Kidney epithelial cell (primary cell): ENCODE measurements at regions not wholly inside any gene's neighbourhood (a gene's known extent, or its start where the extent isn't known, plus 50 kb on each side); places are given as distances from the start of the nearest gene placed in this dataset.

Source experiments
- DNase-seq: peaks from one replicate; pipeline ENCODE4 v3.0.0-alpha.2; 2010; ENCODE audit warnings: low read depth
- H3K27me3 ChIP-seq: 2 replicates; pipeline ENCODE4 v1.6.0; 2011; ENCODE audit warnings: low read length; ENCODE audit not compliant: control insufficient read depth, insufficient read depth
- H3K36me3 ChIP-seq: 2 replicates; pipeline ENCODE4 v1.5.1; 2011; ENCODE audit warnings: low read length; ENCODE audit not compliant: control insufficient read depth, insufficient read depth
- H3K4me3 ChIP-seq: 2 replicates; pipeline ENCODE4 v1.5.1; 2011; ENCODE audit warnings: low read depth, mild to moderate bottlenecking, control low read depth, low read length
- CTCF ChIP-seq: IDR thresholded peaks from 2 replicates; pipeline ENCODE4 v1.5.1; 2011; ENCODE audit warnings: mild to moderate bottlenecking, moderate library complexity, low read length, control low read depth, inconsistent platforms; ENCODE audit not compliant: insufficient read depth, poor library complexity, severe bottlenecking

DNA sequence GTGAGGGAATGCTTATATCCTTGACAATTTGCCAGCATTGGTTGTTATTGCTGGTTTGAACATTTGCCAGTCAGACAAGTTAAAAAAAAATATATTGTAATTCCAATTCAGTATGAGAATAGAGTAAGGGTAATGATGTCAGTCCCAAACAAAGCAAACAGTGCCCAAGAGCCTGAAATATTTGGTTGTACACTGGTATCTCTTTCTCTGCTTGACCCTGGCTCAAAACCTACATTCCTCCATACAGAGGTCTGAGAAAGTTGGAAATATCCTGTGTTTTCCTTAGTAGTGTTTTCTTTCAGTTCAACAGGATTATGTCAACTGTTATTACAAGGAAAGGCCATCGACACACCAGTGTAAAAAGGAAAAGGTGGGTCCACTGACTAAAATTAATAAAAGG is 145.6 kb downstream of the MRPL39 start:
- Histone ChIP-seq H3K36me3 (no peaks in the 10 kb centered on the region), H3K27me3 (no peaks in the 10 kb centered on the region), H3K4me3 (no peak overlapping the region)
- TF ChIP-seq CTCF: no peak
- no peak for DNase-seq

GRCh38 chr21:25459993-25460392 is 147.3 kb downstream of the MRPL39 start:
- Histone ChIP-seq H3K27me3 (no peaks in the 10 kb centered on the region), H3K4me3 (no peak overlapping the region), H3K36me3 (no peaks in the 10 kb centered on the region)
- DNase-seq: no peak
- TF ChIP-seq CTCF: no peak

- no peaks in the 10 kb centered on the region for H3K27me3 ChIP-seq
- H3K4me3 ChIP-seq: no peak overlapping the region
- DNase-seq: no peak
- no peak for TF ChIP-seq CTCF
- H3K36me3 ChIP-seq: no peaks in the 10 kb centered on the region
Observed at GRCh38 chr21:25459365-25459764, 147.9 kb downstream of the MRPL39 start.

- TF ChIP-seq CTCF: no peak
- no peaks in the 10 kb centered on the region for H3K27me3 ChIP-seq
- no peak for DNase-seq
- H3K36me3 ChIP-seq: no peaks in the 10 kb centered on the region
- no peak overlapping the region for H3K4me3 ChIP-seq
Observed at GRCh38 chr21:25458484-25458883, 148.8 kb downstream of the MRPL39 start.

- DNase-seq: no peak
- no peaks in the 10 kb centered on the region for H3K36me3 ChIP-seq
- H3K27me3 ChIP-seq: no peaks in the 10 kb centered on the region
- no peak for TF ChIP-seq CTCF
- no peak overlapping the region for H3K4me3 ChIP-seq
Observed at GRCh38 chr21:25457946-25458345, 149.3 kb downstream of the MRPL39 start.

DNA sequence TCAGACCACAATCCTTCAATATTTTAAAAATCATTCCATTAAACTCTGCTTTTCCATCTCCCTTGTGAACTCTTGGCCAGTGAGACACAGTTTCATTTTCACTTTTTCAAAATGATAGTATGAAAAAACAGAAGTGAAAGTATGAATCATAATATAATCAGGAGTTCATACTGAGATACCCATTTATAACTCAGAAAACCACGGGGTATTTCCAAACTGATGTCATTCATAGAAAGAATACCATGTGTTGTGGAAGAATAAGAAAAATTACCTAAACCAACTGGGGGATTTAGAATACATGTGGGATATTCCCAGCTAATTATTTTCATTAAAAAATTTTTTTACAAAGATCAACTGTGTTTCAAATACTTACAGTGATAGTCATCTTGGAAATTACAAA is 149.9 kb downstream of the MRPL39 start:
- H3K36me3 ChIP-seq: no peaks in the 10 kb centered on the region
- H3K4me3 ChIP-seq: no peak overlapping the region
- DNase-seq: peak; percentile 19
- no peak for TF ChIP-seq CTCF
- H3K27me3 ChIP-seq: no peaks in the 10 kb centered on the region
